ENCODE measurements at regions not wholly inside any gene's neighbourhood (a gene's known extent, or its start where the extent isn't known, plus 50 kb on each side); places are given as distances from the start of the nearest gene placed in this dataset.

DNA sequence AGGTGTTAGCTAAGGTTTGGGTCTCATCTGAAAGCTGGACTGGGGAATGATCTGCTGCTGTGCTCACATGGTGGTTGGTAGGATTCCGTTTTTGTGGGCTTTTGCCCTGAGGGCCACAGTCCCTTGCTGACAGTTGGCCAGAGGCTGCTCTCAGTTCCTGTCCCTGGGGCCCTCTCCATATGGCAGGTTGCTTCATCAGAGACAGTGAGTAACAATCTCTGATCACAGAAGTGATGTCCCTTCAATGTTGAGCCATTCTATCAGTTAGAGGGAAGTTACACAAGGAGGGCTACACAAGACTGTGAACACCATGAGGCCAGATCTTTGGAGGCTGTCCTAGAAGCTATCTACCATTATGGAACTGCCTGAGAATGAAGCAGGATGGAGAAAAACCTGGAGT, 137.2 kb downstream of the AACS start (continued):
- TF ChIP-seq, protein P1, sequence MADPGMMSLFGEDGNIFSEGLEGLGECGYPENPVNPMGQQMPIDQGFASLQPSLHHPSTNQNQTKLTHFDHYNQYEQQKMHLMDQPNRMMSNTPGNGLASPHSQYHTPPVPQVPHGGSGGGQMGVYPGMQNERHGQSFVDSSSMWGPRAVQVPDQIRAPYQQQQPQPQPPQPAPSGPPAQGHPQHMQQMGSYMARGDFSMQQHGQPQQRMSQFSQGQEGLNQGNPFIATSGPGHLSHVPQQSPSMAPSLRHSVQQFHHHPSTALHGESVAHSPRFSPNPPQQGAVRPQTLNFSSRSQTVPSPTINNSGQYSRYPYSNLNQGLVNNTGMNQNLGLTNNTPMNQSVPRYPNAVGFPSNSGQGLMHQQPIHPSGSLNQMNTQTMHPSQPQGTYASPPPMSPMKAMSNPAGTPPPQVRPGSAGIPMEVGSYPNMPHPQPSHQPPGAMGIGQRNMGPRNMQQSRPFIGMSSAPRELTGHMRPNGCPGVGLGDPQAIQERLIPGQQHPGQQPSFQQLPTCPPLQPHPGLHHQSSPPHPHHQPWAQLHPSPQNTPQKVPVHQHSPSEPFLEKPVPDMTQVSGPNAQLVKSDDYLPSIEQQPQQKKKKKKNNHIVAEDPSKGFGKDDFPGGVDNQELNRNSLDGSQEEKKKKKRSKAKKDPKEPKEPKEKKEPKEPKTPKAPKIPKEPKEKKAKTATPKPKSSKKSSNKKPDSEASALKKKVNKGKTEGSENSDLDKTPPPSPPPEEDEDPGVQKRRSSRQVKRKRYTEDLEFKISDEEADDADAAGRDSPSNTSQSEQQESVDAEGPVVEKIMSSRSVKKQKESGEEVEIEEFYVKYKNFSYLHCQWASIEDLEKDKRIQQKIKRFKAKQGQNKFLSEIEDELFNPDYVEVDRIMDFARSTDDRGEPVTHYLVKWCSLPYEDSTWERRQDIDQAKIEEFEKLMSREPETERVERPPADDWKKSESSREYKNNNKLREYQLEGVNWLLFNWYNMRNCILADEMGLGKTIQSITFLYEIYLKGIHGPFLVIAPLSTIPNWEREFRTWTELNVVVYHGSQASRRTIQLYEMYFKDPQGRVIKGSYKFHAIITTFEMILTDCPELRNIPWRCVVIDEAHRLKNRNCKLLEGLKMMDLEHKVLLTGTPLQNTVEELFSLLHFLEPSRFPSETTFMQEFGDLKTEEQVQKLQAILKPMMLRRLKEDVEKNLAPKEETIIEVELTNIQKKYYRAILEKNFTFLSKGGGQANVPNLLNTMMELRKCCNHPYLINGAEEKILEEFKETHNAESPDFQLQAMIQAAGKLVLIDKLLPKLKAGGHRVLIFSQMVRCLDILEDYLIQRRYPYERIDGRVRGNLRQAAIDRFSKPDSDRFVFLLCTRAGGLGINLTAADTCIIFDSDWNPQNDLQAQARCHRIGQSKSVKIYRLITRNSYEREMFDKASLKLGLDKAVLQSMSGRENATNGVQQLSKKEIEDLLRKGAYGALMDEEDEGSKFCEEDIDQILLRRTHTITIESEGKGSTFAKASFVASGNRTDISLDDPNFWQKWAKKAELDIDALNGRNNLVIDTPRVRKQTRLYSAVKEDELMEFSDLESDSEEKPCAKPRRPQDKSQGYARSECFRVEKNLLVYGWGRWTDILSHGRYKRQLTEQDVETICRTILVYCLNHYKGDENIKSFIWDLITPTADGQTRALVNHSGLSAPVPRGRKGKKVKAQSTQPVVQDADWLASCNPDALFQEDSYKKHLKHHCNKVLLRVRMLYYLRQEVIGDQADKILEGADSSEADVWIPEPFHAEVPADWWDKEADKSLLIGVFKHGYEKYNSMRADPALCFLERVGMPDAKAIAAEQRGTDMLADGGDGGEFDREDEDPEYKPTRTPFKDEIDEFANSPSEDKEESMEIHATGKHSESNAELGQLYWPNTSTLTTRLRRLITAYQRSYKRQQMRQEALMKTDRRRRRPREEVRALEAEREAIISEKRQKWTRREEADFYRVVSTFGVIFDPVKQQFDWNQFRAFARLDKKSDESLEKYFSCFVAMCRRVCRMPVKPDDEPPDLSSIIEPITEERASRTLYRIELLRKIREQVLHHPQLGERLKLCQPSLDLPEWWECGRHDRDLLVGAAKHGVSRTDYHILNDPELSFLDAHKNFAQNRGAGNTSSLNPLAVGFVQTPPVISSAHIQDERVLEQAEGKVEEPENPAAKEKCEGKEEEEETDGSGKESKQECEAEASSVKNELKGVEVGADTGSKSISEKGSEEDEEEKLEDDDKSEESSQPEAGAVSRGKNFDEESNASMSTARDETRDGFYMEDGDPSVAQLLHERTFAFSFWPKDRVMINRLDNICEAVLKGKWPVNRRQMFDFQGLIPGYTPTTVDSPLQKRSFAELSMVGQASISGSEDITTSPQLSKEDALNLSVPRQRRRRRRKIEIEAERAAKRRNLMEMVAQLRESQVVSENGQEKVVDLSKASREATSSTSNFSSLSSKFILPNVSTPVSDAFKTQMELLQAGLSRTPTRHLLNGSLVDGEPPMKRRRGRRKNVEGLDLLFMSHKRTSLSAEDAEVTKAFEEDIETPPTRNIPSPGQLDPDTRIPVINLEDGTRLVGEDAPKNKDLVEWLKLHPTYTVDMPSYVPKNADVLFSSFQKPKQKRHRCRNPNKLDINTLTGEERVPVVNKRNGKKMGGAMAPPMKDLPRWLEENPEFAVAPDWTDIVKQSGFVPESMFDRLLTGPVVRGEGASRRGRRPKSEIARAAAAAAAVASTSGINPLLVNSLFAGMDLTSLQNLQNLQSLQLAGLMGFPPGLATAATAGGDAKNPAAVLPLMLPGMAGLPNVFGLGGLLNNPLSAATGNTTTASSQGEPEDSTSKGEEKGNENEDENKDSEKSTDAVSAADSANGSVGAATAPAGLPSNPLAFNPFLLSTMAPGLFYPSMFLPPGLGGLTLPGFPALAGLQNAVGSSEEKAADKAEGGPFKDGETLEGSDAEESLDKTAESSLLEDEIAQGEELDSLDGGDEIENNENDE (IDR thresholded peaks at IDR 0.05; ENCODE audit: insufficient replicate concordance, low read length): no peak
- TF ChIP-seq CREB1 (IDR thresholded peaks at IDR 0.05): no peak
- TF ChIP-seq POLR2A (IDR thresholded peaks at IDR 0.05; ENCODE audit: control extremely low read depth in 1 of 2, low read depth in 2 of 2, low read length in 2 of 2): no peak
